ENCODE measurements at regions not wholly inside any gene's neighbourhood (a gene's known extent, or its start where the extent isn't known, plus 50 kb on each side); places are given as distances from the start of the nearest gene placed in this dataset.

DNA sequence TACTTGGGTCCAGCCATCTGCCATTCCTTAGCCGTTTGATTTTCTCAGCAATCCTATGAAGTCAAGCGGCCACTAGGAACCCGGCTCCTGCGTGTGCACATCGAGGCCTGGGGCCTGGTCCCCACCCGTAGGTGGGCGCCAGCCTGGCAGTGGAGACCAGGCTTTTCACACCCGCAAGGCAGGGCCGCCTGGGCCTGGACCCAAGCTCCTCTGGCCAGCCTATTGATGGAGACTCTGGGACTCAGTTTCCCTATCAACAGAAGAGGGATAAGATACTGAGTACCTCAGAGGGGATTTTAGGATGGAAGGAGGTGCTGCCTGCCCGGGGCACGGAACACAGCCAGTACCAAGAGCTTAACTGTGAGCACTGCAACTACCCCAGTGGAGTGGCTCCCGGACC lies 104.3 kb upstream of the C14orf180 start:
- intact Hi-C loops (cut with micrococcal nuclease; ENCODE audit: unreplicated experiment), result no loop called here
- BruUV-seq (replicated peaks), result no TSS peak
- no peak for DNase-seq
- H3K79me2 ChIP-seq (ENCODE audit: low read depth), result no peaks in the 10 kb centered on the region
- no peaks in the 10 kb centered on the region for H3F3A ChIP-seq (ENCODE audit: insufficient read depth, low read depth)
- H3K27me3 ChIP-seq (ENCODE audit: insufficient read depth, low read depth), result peaks cover 74% of the 10 kb centered on the region
- no peaks in the 10 kb centered on the region for H4K20me1 ChIP-seq (ENCODE audit: insufficient read depth)
- TF ChIP-seq EZH2 (IDR thresholded peaks at IDR 0.05; ENCODE audit: low read depth), result no peak
- TF ChIP-seq, protein P1, sequence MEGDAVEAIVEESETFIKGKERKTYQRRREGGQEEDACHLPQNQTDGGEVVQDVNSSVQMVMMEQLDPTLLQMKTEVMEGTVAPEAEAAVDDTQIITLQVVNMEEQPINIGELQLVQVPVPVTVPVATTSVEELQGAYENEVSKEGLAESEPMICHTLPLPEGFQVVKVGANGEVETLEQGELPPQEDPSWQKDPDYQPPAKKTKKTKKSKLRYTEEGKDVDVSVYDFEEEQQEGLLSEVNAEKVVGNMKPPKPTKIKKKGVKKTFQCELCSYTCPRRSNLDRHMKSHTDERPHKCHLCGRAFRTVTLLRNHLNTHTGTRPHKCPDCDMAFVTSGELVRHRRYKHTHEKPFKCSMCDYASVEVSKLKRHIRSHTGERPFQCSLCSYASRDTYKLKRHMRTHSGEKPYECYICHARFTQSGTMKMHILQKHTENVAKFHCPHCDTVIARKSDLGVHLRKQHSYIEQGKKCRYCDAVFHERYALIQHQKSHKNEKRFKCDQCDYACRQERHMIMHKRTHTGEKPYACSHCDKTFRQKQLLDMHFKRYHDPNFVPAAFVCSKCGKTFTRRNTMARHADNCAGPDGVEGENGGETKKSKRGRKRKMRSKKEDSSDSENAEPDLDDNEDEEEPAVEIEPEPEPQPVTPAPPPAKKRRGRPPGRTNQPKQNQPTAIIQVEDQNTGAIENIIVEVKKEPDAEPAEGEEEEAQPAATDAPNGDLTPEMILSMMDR (conservative IDR thresholded peaks at IDR 0.05), result no peak
- H3K4me1 ChIP-seq (replicated peaks; ENCODE audit: insufficient read depth), result no peaks in the 10 kb centered on the region
- H3K9me3 ChIP-seq (ENCODE audit: insufficient read depth, low read depth), result no peaks in the 10 kb centered on the region
- H3K4me2 ChIP-seq, result no peak overlapping the region
- no peak overlapping the region for H3K27ac ChIP-seq
- no peak overlapping the region for H2AFZ ChIP-seq
- no peak overlapping the region for H3K4me3 ChIP-seq
- CTCF ChIA-PET, result no interaction called here
- POLR2A ChIA-PET (ENCODE audit: unreplicated experiment), result no interaction called here
- no peaks in the 10 kb centered on the region for H3K36me3 ChIP-seq (ENCODE audit: low read depth)
- H3K9me2 ChIP-seq (ENCODE audit: insufficient read depth), result no peaks in the 10 kb centered on the region

DNA sequence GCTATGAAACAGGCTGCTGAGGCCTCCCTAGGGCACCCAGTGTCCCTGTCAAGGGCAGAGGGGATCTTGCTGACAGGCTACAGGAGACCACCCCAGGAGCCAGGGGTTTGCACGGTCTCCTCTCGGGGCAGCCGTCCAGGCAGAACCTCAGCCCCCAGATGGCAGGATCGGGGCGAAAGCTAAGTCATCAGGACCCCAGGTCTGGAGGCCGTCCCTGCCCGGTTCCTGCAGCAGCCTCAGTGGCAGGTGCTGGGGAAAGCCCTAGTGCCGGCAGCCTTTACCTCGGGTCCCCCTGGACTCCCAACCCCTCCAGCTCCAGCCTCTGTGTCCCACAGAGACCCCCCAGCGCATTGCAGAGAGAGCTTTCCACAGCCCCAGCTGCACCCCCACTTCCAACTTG lies 103.8 kb upstream of the C14orf180 start:
- Histone ChIP-seq H3K27me3 (ENCODE audit: insufficient read depth, low read depth) (peaks cover 77% of the 10 kb centered on the region), H3K4me1 (replicated peaks; ENCODE audit: insufficient read depth) (no peaks in the 10 kb centered on the region), H3F3A (ENCODE audit: insufficient read depth, low read depth) (no peaks in the 10 kb centered on the region), H3K4me3 (no peak overlapping the region), H3K9me3 (ENCODE audit: insufficient read depth, low read depth) (no peaks in the 10 kb centered on the region), H3K27ac (no peak overlapping the region), H2AFZ (no peak overlapping the region), H3K36me3 (ENCODE audit: low read depth) (no peaks in the 10 kb centered on the region), H4K20me1 (ENCODE audit: insufficient read depth) (no peaks in the 10 kb centered on the region), H3K79me2 (ENCODE audit: low read depth) (no peaks in the 10 kb centered on the region), H3K4me2 (no peak overlapping the region), H3K9me2 (ENCODE audit: insufficient read depth) (no peaks in the 10 kb centered on the region)
- BruUV-seq (replicated peaks), result no TSS peak
- POLR2A ChIA-PET (ENCODE audit: unreplicated experiment), result no interaction called here
- no peak for DNase-seq
- CTCF ChIA-PET, result no interaction called here
- intact Hi-C loops (cut with micrococcal nuclease; ENCODE audit: unreplicated experiment), result no loop called here
- TF ChIP-seq EZH2 (IDR thresholded peaks at IDR 0.05; ENCODE audit: low read depth), result no peak
- TF ChIP-seq, protein P1 (conservative IDR thresholded peaks at IDR 0.05), result no peak

DNA sequence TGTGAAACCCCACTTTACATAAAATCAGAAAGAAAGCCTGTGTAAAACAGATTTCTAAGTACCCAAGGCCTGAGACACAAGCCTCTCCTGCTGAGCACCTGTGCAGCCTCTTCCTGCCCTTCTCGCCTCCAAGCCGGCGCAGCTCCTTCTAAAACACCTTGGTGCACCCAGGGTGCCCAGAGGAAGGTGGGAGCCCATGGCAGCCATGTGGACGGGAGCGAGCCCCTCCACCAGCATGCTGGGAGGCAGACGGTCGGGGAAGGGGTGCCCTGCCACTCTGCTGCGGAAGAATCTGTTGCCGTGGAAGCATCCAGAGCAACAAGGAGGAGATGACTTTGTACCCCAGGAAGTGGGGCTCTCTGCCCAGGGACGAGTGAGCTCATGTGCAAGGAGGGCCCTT lies 103.1 kb upstream of the C14orf180 start:
- H3K27me3 ChIP-seq (ENCODE audit: insufficient read depth, low read depth), result peaks cover 83% of the 10 kb centered on the region
- no TSS peak for BruUV-seq (replicated peaks)
- intact Hi-C loops (cut with micrococcal nuclease; ENCODE audit: unreplicated experiment), result no loop called here
- no peaks in the 10 kb centered on the region for H3K9me2 ChIP-seq (ENCODE audit: insufficient read depth)
- no peak overlapping the region for H3K27ac ChIP-seq
- no peaks in the 10 kb centered on the region for H3K4me1 ChIP-seq (replicated peaks; ENCODE audit: insufficient read depth)
- no peaks in the 10 kb centered on the region for H4K20me1 ChIP-seq (ENCODE audit: insufficient read depth)
- no peak overlapping the region for H3K4me2 ChIP-seq
- CTCF ChIA-PET, result no interaction called here
- no peaks in the 10 kb centered on the region for H3K79me2 ChIP-seq (ENCODE audit: low read depth)
- no peaks in the 10 kb centered on the region for H3K36me3 ChIP-seq (ENCODE audit: low read depth)
- H3F3A ChIP-seq (ENCODE audit: insufficient read depth, low read depth), result no peaks in the 10 kb centered on the region
- no peak overlapping the region for H2AFZ ChIP-seq
- no peak for DNase-seq
- H3K4me3 ChIP-seq, result no peak overlapping the region
- no peak for TF ChIP-seq EZH2 (IDR thresholded peaks at IDR 0.05; ENCODE audit: low read depth)
- TF ChIP-seq, protein P1 (conservative IDR thresholded peaks at IDR 0.05), result no peak
- no peaks in the 10 kb centered on the region for H3K9me3 ChIP-seq (ENCODE audit: insufficient read depth, low read depth)
- POLR2A ChIA-PET (ENCODE audit: unreplicated experiment), result no interaction called here
